ENCODE measurements at regions not wholly inside any gene's neighbourhood (a gene's known extent, or its start where the extent isn't known, plus 50 kb on each side); places are given as distances from the start of the nearest gene placed in this dataset.

- DNase-seq (ENCODE audit: low read depth, low spot score) = no peak
Observed at GRCh38 chr4:108567831-108568230, 52.5 kb upstream of the RPL34 start.

- DNase-seq (ENCODE audit: low read depth, low spot score) = no peak
Observed at GRCh38 chr4:108561116-108561515, 59.3 kb upstream of the RPL34 start.

- DNase-seq (ENCODE audit: low read depth, low spot score) = no peak
Observed at GRCh38 chr4:108560616-108561015, 59.8 kb upstream of the RPL34 start.

GRCh38 chr4:108559911-108560310 lies 60.5 kb upstream of the RPL34 start:
- no peak for DNase-seq (ENCODE audit: low read depth, low spot score)

GRCh38 chr4:108559068-108559793 lies 61.1 kb upstream of the RPL34 start:
- no peak for DNase-seq (ENCODE audit: low read depth, low spot score)

GRCh38 chr4:108556588-108557200 lies 63.7 kb upstream of the RPL34 start:
- DNase-seq (ENCODE audit: low read depth, low spot score) = no peak

- no peak for DNase-seq (ENCODE audit: low read depth, low spot score)
Observed at GRCh38 chr4:108556166-108556565, 64.2 kb upstream of the RPL34 start.

GRCh38 chr4:108555701-108556100 lies 64.7 kb upstream of the RPL34 start:
- no peak for DNase-seq (ENCODE audit: low read depth, low spot score)

- DNase-seq (ENCODE audit: low read depth, low spot score) = no peak
Observed at GRCh38 chr4:108547682-108548081, 72.7 kb upstream of the RPL34 start.

GRCh38 chr4:108546728-108547127 lies 73.6 kb upstream of the RPL34 start:
- no peak for DNase-seq (ENCODE audit: low read depth, low spot score)

GRCh38 chr4:108544481-108544880 lies 75.9 kb upstream of the RPL34 start:
- no peak for DNase-seq (ENCODE audit: low read depth, low spot score)

- DNase-seq (ENCODE audit: low read depth, low spot score) = no peak
Observed at GRCh38 chr4:108543359-108543968, 76.9 kb upstream of the RPL34 start.

- no peak for DNase-seq (ENCODE audit: low read depth, low spot score)
Observed at GRCh38 chr4:108540536-108540935, 79.8 kb upstream of the RPL34 start.

GRCh38 chr4:108536577-108536976 lies 83.8 kb upstream of the RPL34 start:
- no peak for DNase-seq (ENCODE audit: low read depth, low spot score)

GRCh38 chr4:108535757-108536156 lies 84.6 kb upstream of the RPL34 start:
- DNase-seq (ENCODE audit: low read depth, low spot score) = no peak

GRCh38 chr4:108533876-108534275 lies 86.5 kb upstream of the RPL34 start:
- no peak for DNase-seq (ENCODE audit: low read depth, low spot score)

GRCh38 chr4:108533245-108533844 lies 87.0 kb upstream of the RPL34 start:
- DNase-seq (ENCODE audit: low read depth, low spot score) = no peak

- no peak for DNase-seq (ENCODE audit: low read depth, low spot score)
Observed at GRCh38 chr4:108532738-108533137, 87.6 kb upstream of the RPL34 start.

GRCh38 chr4:108532187-108532586 lies 88.2 kb upstream of the RPL34 start:
- DNase-seq (ENCODE audit: low read depth, low spot score) = no peak

- DNase-seq (ENCODE audit: low read depth, low spot score) = no peak
Observed at GRCh38 chr4:108531461-108531860, 88.9 kb upstream of the RPL34 start.

- no peak for DNase-seq (ENCODE audit: low read depth, low spot score)
Observed at GRCh38 chr4:108529984-108530905, 90.1 kb upstream of the RPL34 start.

- DNase-seq (ENCODE audit: low read depth, low spot score) = no peak
Observed at GRCh38 chr4:108529102-108529501, 91.3 kb upstream of the RPL34 start.

Data from ELF-1 (cell line).